ENCODE measurements at regions not wholly inside any gene's neighbourhood (a gene's known extent, or its start where the extent isn't known, plus 50 kb on each side); places are given as distances from the start of the nearest gene placed in this dataset.

DNA sequence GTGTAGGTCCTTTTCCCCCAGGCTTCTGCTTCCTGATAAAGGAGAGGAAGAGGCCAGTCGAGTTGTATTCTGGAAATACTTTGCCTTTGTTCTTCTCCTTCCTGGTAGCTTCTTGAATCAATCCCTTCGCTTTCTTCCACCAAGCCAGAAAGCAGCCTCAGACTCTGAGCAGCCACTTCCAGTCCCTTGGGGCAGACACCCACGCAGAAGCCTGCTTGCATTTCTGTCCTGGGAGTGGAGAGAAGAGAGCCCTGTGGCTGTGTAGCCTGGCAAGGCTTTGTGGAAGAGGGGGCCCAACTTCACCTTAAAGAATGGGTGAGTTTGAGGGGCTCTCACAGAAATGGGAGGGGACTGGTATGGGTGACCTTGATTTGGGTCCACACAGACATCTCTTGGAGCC is 211.0 kb upstream of the SSTR4 start:
- TF ChIP-seq, protein P1, sequence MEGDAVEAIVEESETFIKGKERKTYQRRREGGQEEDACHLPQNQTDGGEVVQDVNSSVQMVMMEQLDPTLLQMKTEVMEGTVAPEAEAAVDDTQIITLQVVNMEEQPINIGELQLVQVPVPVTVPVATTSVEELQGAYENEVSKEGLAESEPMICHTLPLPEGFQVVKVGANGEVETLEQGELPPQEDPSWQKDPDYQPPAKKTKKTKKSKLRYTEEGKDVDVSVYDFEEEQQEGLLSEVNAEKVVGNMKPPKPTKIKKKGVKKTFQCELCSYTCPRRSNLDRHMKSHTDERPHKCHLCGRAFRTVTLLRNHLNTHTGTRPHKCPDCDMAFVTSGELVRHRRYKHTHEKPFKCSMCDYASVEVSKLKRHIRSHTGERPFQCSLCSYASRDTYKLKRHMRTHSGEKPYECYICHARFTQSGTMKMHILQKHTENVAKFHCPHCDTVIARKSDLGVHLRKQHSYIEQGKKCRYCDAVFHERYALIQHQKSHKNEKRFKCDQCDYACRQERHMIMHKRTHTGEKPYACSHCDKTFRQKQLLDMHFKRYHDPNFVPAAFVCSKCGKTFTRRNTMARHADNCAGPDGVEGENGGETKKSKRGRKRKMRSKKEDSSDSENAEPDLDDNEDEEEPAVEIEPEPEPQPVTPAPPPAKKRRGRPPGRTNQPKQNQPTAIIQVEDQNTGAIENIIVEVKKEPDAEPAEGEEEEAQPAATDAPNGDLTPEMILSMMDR (IDR thresholded peaks at IDR 0.05) = no peak
- TF ChIP-seq POLR2AphosphoS5 (IDR thresholded peaks at IDR 0.05; ENCODE audit: insufficient read depth in 1 of 2, low read depth in 1 of 2) = no peak
